ENCODE measurements at regions not wholly inside any gene's neighbourhood (a gene's known extent, or its start where the extent isn't known, plus 50 kb on each side); places are given as distances from the start of the nearest gene placed in this dataset.

GRCh38 chr4:140255927-140256326 is 101.9 kb upstream of the MAML3 start:
- TF ChIP-seq CTCF (IDR thresholded peaks at IDR 0.05) (no peak), EP300 (IDR thresholded peaks at IDR 0.05; ENCODE audit: low read depth) (no peak), POLR2A (IDR thresholded peaks at IDR 0.05) (no peak), POLR2AphosphoS5 (IDR thresholded peaks at IDR 0.05) (no peak)
- no peak overlapping the region for H3K4me3 ChIP-seq
- H3K27me3 ChIP-seq, result no peaks in the 10 kb centered on the region
- no peak for DNase-seq
- H3K27ac ChIP-seq, result peak overlapping the region in 3 of 4 donors; percentile 32 to 94 (median 92)
- intact Hi-C loops (cut with DNase I; ENCODE audit: low total_unique reads), result loop anchor here (5.0 kb wide), 1 partner anchor 189 kb away; no protein-coding TSS in a partner anchor
- WGBS, 2 donors (ENCODE audit: low coverage in 1 of 2), result 94 to 100% methylated on average over 1 of the region's 1 CpG
- H3K4me1 ChIP-seq, result peaks cover 12 to 32% (median 15%) of the 10 kb centered on the region in 4 donors
- H3K9me3 ChIP-seq, result no peaks in the 10 kb centered on the region
- no peaks in the 10 kb centered on the region for H3K36me3 ChIP-seq
- in situ Hi-C loops (cut with MboI; ENCODE audit: low pct_ligation_motif_present in 1 of 4, low pct_unique_long_range_greater_than_20kb in 1 of 4, low sequenced_read_pairs in 3 of 4), result loop anchor here (5.0 to 25.0 kb wide), 6 partner anchors 241 to 531 kb away; no protein-coding TSS in a partner anchor

GRCh38 chr4:140255467-140255866 is 101.5 kb upstream of the MAML3 start:
- Histone ChIP-seq H3K36me3 (no peaks in the 10 kb centered on the region), H3K27me3 (no peaks in the 10 kb centered on the region), H3K27ac (peak overlapping the region in 3 of 4 donors; percentile 17 to 94 (median 92)), H3K4me1 (peaks cover 12 to 32% (median 15%) of the 10 kb centered on the region in 4 donors), H3K4me3 (no peak overlapping the region), H3K9me3 (no peaks in the 10 kb centered on the region)
- DNase-seq, result no peak
- TF ChIP-seq POLR2AphosphoS5 (IDR thresholded peaks at IDR 0.05) (no peak), CTCF (IDR thresholded peaks at IDR 0.05) (no peak), EP300 (IDR thresholded peaks at IDR 0.05; ENCODE audit: low read depth) (no peak), POLR2A (IDR thresholded peaks at IDR 0.05) (no peak)
- 67 to 81% methylated on average over 2 to 5 of the region's 5 CpGs for WGBS, 2 donors (ENCODE audit: low coverage in 1 of 2)
- intact Hi-C loops (cut with DNase I; ENCODE audit: low total_unique reads) (loop anchor here (5.0 kb wide), 1 partner anchor 188 kb away; no protein-coding TSS in a partner anchor), in situ Hi-C loops (cut with MboI; ENCODE audit: low pct_ligation_motif_present in 1 of 4, low pct_unique_long_range_greater_than_20kb in 1 of 4, low sequenced_read_pairs in 3 of 4) (loop anchor here (5.0 to 25.0 kb wide), 6 partner anchors 241 to 531 kb away; no protein-coding TSS in a partner anchor)

GRCh38 chr4:140254651-140255299 is 100.8 kb upstream of the MAML3 start:
- DNase-seq, result no peak
- no peaks in the 10 kb centered on the region for H3K9me3 ChIP-seq
- peak overlapping the region in 3 of 4 donors; percentile 17 to 94 (median 92) for H3K27ac ChIP-seq
- intact Hi-C loops (cut with DNase I; ENCODE audit: low total_unique reads) (loop anchor here (5.0 kb wide), 2 partner anchors 187 to 517 kb away; no protein-coding TSS in a partner anchor), in situ Hi-C loops (cut with MboI; ENCODE audit: low pct_ligation_motif_present in 1 of 4, low pct_unique_long_range_greater_than_20kb in 1 of 4, low sequenced_read_pairs in 3 of 4) (loop anchor here (5.0 to 25.0 kb wide), 7 partner anchors 97 to 530 kb away; no protein-coding TSS in a partner anchor)
- no peaks in the 10 kb centered on the region for H3K36me3 ChIP-seq
- no peak overlapping the region for H3K4me3 ChIP-seq
- no peaks in the 10 kb centered on the region for H3K27me3 ChIP-seq
- H3K4me1 ChIP-seq, result peaks cover 12 to 32% (median 15%) of the 10 kb centered on the region in 4 donors
- no peak for TF ChIP-seq CTCF (IDR thresholded peaks at IDR 0.05)
- TF ChIP-seq POLR2A (IDR thresholded peaks at IDR 0.05), result no peak
- no peak for TF ChIP-seq POLR2AphosphoS5 (IDR thresholded peaks at IDR 0.05)
- no peak for TF ChIP-seq EP300 (IDR thresholded peaks at IDR 0.05; ENCODE audit: low read depth)
- WGBS, 2 donors (ENCODE audit: low coverage in 1 of 2), result 74 to 100% methylated on average over 1 to 2 of the region's 2 CpGs

GRCh38 chr4:140253556-140254027 is 99.6 kb upstream of the MAML3 start:
- intact Hi-C loops (cut with DNase I; ENCODE audit: low total_unique reads) (loop anchor here (2.0 to 5.0 kb wide), 2 partner anchors 99 to 516 kb away; partner anchors contain the start of gene MAML3), in situ Hi-C loops (cut with MboI; ENCODE audit: low pct_ligation_motif_present in 1 of 4, low pct_unique_long_range_greater_than_20kb in 1 of 4, low sequenced_read_pairs in 3 of 4) (loop anchor here (5.0 to 25.0 kb wide), 6 partner anchors 96 to 529 kb away; no protein-coding TSS in a partner anchor)
- 21 to 46% methylated on average over 7 to 8 of the region's 8 CpGs for WGBS, 2 donors (ENCODE audit: low coverage in 1 of 2)
- H3K4me3 ChIP-seq, result peak overlapping the region in 2 of 4 donors; percentile 54 to 70
- H3K27ac ChIP-seq, result peak overlapping the region; percentile 88 to 94 (median 92)
- H3K9me3 ChIP-seq, result no peaks in the 10 kb centered on the region
- H3K27me3 ChIP-seq, result no peaks in the 10 kb centered on the region
- H3K4me1 ChIP-seq, result peaks cover 15 to 42% (median 18%) of the 10 kb centered on the region in 4 donors
- no peaks in the 10 kb centered on the region for H3K36me3 ChIP-seq
- DNase-seq, result no peak
- TF ChIP-seq POLR2A (IDR thresholded peaks at IDR 0.05) (no peak), CTCF (IDR thresholded peaks at IDR 0.05) (no peak), EP300 (IDR thresholded peaks at IDR 0.05; ENCODE audit: low read depth) (no peak), POLR2AphosphoS5 (IDR thresholded peaks at IDR 0.05) (no peak)
